ENCODE measurements at regions not wholly inside any gene's neighbourhood (a gene's known extent, or its start where the extent isn't known, plus 50 kb on each side); places are given as distances from the start of the nearest gene placed in this dataset.

DNA sequence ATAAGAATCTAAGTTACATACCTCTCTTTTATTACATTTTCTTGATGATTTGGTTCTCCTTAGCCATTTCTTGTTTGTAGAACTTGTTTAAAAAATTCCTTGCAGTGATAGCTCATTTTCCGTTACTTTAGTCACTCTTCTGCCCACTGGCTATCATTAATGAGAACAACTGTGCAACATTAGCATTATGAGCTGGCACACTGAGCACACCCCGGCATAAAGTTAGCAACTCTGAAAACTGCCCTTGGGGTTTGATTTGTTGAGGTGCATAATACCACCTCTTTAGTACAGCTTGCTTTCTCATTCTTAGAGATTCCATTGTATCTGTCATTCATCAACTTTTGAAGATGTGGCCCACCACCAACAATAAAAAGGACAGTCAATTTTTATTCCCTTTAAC is 87.6 kb upstream of the ADCY1 start:
- no peak for TF ChIP-seq SUZ12 (IDR thresholded peaks at IDR 0.05; ENCODE audit: extremely low read depth, insufficient read depth, insufficient read length)
- TF ChIP-seq YY1 (IDR thresholded peaks at IDR 0.05; ENCODE audit: insufficient read depth, insufficient read length): no peak
- no peak for TF ChIP-seq ZNF274 (IDR thresholded peaks at IDR 0.05; ENCODE audit: low read depth, low read length)
